GM12878 (cell line): ENCODE measurements at regions not wholly inside any gene's neighbourhood (a gene's known extent, or its start where the extent isn't known, plus 50 kb on each side); places are given as distances from the start of the nearest gene placed in this dataset.

Experiments
- CUX1 ChIP-seq: IDR thresholded peaks from 2 replicates; pipeline ENCODE4 v1.6.1; 2012; ENCODE audit warnings: improper control_type of control experiment, low read depth, low read length; ENCODE audit not compliant: insufficient replicate concordance
- JUND ChIP-seq: IDR thresholded peaks from 2 replicates; pipeline ENCODE4 v1.6.1; 2012; ENCODE audit warnings: low read depth, mild to moderate bottlenecking, low read length, improper control_type of control experiment, moderate library complexity
- PKNOX1 ChIP-seq: fragments of 450-650 bp; IDR thresholded peaks from 2 replicates; pipeline ENCODE4 v1.6.1; 2016; ENCODE audit warnings: mild to moderate bottlenecking
- PML ChIP-seq: IDR thresholded peaks from 2 replicates; pipeline ENCODE4 v1.6.1; 2012; ENCODE audit warnings: low read length, inconsistent platforms
- POU2F2 ChIP-seq: IDR thresholded peaks from 3 replicates; pipeline ENCODE4 v1.6.1; 2011; ENCODE audit warnings: low read depth, mild to moderate bottlenecking, low read length, borderline replicate concordance
- PRDM15 ChIP-seq: fragments of 450-650 bp; formaldehyde crosslinking; IDR thresholded peaks from 2 replicates; pipeline ENCODE4 v1.4.0; 2020; ENCODE audit warnings: mild to moderate bottlenecking, moderate library complexity
- SMC3 ChIP-seq: IDR thresholded peaks from 2 replicates; pipeline ENCODE4 v1.6.1; 2011; ENCODE audit warnings: low read length, improper control_type of control experiment, borderline replicate concordance
- SUPT20H ChIP-seq: IDR thresholded peaks from 2 replicates; pipeline ENCODE4 v1.6.1; 2011; ENCODE audit warnings: low read depth, mild to moderate bottlenecking, low read length, moderate library complexity, borderline replicate concordance; ENCODE audit not compliant: control insufficient read depth
- TAF1 ChIP-seq: IDR thresholded peaks from 2 replicates; pipeline ENCODE4 v1.6.1; 2011; ENCODE audit warnings: mild to moderate bottlenecking, low read depth, low read length, borderline replicate concordance
- YY1 ChIP-seq: IDR thresholded peaks from 2 replicates; pipeline ENCODE4 v1.6.1; 2011; ENCODE audit warnings: low read depth, mild to moderate bottlenecking, low read length

- TF ChIP-seq CUX1 (no peak), TAF1 (no peak), PML (no peak), JUND (no peak), SUPT20H (no peak), PKNOX1 (no peak), YY1 (no peak), PRDM15 (CRISPR knock-in tag) (no peak), POU2F2 (no peak), SMC3 (no peak)
Measured at GRCh38 chr12:91846466-91847055, 299.1 kb downstream of the BTG1 start (continued).
